GM18507 (cell line): ENCODE measurements at regions not wholly inside any gene's neighbourhood (a gene's known extent, or its start where the extent isn't known, plus 50 kb on each side); places are given as distances from the start of the nearest gene placed in this dataset.
A peak's percentile ranks its signal among the peaks of the same experiment; 100 is the strongest.
"Not testable (repeated sequence)": the region's sequence is repeated elsewhere in the genome, so short reads cannot be mapped to it uniquely, and the experiment has no call there.

ENCODE experiments used
- DNase-seq: peaks from one replicate; pipeline ENCODE4 v3.0.0; 2011; ENCODE audit warnings: low read depth; ENCODE audit not compliant: insufficient read length; ENCODE audit errors: extremely low spot score
- FAIRE-seq: peaks from 2 replicates; lab custom pipeline; 2011; peaks lifted over from hg19 to GRCh38; lab: Jason Lieb, UNC

DNA sequence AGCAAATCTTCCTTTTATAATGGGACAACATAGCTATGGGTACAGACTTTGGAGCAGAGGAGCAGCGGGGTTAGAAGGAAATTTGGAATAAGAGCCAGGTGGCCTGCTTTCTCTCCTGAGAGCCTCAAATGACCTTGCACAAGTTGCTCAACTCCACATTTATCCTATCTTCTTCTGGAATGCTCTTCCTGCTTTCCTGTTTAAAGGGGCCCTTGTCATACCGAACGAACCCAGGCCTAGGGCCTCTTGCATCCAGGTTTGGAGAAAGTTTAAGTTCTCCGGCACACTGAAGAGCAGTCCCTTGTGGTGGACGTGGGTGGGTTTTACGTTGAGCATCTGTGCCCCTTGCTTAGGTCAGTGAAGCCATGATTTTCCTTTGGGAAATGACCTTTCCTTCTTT lies 197.9 kb upstream of the NR3C1 start:
- DNase-seq (no peak), FAIRE-seq (no peak)

- DNase-seq, result no peak
- no peak for FAIRE-seq
Measured at GRCh38 chr5:143600396-143601075, 197.1 kb upstream of the NR3C1 start.

- no peak for DNase-seq
- no peak for FAIRE-seq
Measured at GRCh38 chr5:143599474-143599873, 196.0 kb upstream of the NR3C1 start.

- no peak for DNase-seq
- no peak for FAIRE-seq
Measured at GRCh38 chr5:143596824-143597223, 193.3 kb upstream of the NR3C1 start.

DNA sequence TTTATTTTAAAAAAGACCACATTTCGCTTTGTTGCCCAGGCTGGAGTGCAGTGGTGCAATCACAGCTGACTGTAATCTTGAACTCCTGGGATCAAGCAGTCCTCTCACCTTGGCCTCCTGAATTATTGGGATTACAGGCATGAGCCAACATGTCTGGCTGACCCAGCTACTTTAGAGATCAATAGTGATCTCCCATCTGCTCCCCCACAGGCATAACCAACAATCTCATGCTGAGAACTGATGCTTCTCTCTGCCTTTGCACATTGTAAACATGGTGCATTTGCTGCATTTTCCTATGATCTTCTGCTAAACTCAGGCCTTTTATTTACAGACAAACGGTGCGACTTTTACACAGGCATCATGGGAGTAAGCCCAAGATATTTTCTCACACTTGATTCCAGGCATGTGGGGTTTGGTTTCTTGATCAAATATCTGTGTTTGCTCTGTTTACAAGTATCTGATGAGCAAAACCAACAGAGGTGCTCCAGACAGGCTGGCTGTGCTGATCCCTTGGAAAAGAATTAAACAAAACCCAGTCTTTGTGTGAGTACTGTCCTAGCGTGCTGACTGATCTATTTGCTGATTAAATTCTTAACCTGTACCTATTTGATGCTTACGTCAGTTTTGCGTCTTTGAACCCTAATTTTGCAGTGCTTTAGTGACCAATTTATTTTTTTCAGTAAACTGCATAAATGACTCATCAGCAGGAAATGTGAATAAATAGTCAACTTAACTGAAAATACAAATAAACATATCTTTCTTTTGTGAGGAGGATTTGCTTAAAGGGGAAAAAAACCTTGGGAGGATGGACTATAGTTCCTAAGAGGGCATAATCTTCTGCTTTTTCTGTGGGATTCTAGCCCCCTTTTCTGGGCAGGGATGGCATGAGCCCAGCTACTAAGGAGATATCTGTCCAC lies 191.7 kb upstream of the NR3C1 start:
- FAIRE-seq (peak; percentile 75), DNase-seq (no peak)

- DNase-seq (no peak), FAIRE-seq (peak; percentile 76)
Measured at GRCh38 chr5:143593723-143594122, 190.2 kb upstream of the NR3C1 start.

GRCh38 chr5:143592648-143593047 lies 189.2 kb upstream of the NR3C1 start:
- peak; percentile 62 for FAIRE-seq
- no peak for DNase-seq

- DNase-seq (no peak), FAIRE-seq (no peak)
Measured at GRCh38 chr5:143588933-143589662, 185.6 kb upstream of the NR3C1 start.

GRCh38 chr5:143588121-143588520 lies 184.6 kb upstream of the NR3C1 start:
- DNase-seq, FAIRE-seq: not testable (repeated sequence)

GRCh38 chr5:143586781-143587362 lies 183.4 kb upstream of the NR3C1 start:
- FAIRE-seq, result no peak
- DNase-seq, result no peak

DNA sequence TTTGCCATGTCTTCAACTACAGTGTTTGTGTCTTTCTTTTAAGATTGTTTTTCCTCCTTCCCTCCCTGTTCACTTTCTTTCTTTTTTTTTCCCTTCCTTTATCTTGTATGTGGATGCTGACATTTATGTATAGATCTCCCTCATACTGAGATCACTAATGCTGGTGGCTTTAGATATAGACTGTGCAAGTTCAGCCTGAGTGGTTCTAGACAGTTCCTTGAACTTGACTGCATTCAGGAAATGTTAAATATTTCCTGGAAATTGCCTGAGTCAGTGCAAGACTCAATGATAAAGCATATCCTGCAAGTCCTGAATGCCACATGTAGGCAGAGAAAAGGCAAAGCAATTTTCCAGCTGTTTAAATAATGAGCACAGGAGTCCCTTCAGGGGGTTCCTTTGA lies 182.5 kb upstream of the NR3C1 start:
- no peak for FAIRE-seq
- DNase-seq, result no peak

DNA sequence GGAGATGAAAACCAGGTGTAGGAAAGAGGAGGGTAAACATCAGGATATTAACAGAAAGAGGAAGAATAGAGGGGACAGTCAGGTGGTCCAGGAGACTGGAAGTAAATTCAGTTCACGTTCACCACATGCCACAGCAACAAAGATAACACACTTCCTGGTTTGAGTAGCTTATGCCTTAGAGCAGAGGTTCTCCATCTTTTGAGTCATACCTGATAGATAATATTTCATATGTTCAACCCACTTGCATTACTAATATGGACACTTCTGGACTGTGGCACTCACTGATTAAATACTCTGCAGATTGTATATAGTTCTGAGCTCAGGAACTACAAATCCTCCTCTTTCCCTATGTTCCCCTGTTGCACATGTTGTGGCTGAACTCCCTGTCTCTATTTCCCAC lies 179.9 kb upstream of the NR3C1 start:
- DNase-seq (no peak), FAIRE-seq (no peak)

- DNase-seq (no peak), FAIRE-seq (peak; percentile 65)
Measured at GRCh38 chr5:143582869-143583268, 179.4 kb upstream of the NR3C1 start.

- no peak for DNase-seq
- no peak for FAIRE-seq
Measured at GRCh38 chr5:143582176-143582575, 178.7 kb upstream of the NR3C1 start.

- no peak for FAIRE-seq
- DNase-seq, result no peak
Measured at GRCh38 chr5:143581649-143582048, 178.2 kb upstream of the NR3C1 start.

DNA sequence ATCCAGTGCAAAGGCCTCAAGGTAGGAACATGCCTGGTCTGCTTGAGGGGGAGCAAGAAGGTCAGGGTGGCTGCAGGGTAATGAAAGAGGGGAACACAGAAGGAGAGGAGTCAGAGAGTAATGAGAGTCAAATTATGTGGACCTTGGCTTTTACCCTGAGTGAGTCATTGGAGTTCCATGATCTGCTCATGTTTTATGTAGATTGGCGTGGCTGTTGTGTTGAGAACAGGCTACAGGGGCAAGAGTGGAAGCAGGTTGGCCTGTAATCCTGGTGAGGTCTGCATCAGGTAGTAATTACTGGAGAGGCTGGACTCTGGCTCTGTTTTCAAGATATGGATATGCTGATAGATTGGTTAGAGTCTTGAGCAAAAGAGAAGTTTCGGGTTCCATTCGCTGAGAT lies 177.7 kb upstream of the NR3C1 start:
- FAIRE-seq (no peak), DNase-seq (no peak)

- FAIRE-seq (no peak), DNase-seq (no peak)
Measured at GRCh38 chr5:143576711-143577484, 173.4 kb upstream of the NR3C1 start.

- FAIRE-seq (no peak), DNase-seq (no peak)
Measured at GRCh38 chr5:143575286-143575685, 171.8 kb upstream of the NR3C1 start.

DNA sequence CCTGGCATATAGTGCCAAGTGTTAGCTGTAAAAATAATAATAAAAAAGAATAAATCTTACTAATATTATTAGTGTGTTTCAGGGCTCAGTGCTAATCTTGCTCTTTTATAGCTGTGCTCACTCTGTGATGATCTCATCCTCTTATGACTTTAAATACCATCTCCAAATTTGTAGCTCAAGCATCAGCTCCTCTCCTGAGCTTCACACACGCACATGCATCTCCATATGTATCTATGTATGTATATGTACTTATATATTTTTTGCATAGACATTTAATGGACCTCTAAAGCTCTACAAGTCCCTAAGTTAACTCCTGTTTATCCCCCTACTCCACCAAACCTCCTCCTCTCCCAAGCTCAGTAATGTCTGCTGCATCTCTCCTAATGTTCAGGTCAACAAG lies 170.8 kb upstream of the NR3C1 start:
- FAIRE-seq (no peak), DNase-seq (no peak)
